ENCODE measurements at regions not wholly inside any gene's neighbourhood (a gene's known extent, or its start where the extent isn't known, plus 50 kb on each side); places are given as distances from the start of the nearest gene placed in this dataset.

- H3K27ac Mint-ChIP-seq: no peak overlapping the region
- no peaks in the 10 kb centered on the region for H3K9me3 ChIP-seq (ENCODE audit: control insufficient read depth, low read length, poor library complexity, severe bottlenecking)
- no peaks in the 10 kb centered on the region for H3K36me3 Mint-ChIP-seq (ENCODE audit: low read depth)
- no peak overlapping the region for H3K4me3 Mint-ChIP-seq
- ATAC-seq (no peak), DNase-seq (no peak)
- no peaks in the 10 kb centered on the region for H3K27me3 Mint-ChIP-seq
- H3K4me1 Mint-ChIP-seq: no peaks in the 10 kb centered on the region
Measured at GRCh38 chr9:118569148-118569547, 800.1 kb downstream of the BRINP1 start.

- Mint-ChIP-seq H3K36me3 (ENCODE audit: low read depth) (no peaks in the 10 kb centered on the region), H3K27me3 (no peaks in the 10 kb centered on the region), H3K4me3 (no peak overlapping the region), H3K4me1 (no peaks in the 10 kb centered on the region), H3K27ac (no peak overlapping the region)
- no peaks in the 10 kb centered on the region for H3K9me3 ChIP-seq (ENCODE audit: control insufficient read depth, low read length, poor library complexity, severe bottlenecking)
- ATAC-seq (no peak), DNase-seq (no peak)
Measured at GRCh38 chr9:118570066-118570465, 799.2 kb downstream of the BRINP1 start.

- H3K27ac Mint-ChIP-seq: no peak overlapping the region
- H3K9me3 ChIP-seq (ENCODE audit: control insufficient read depth, low read length, poor library complexity, severe bottlenecking): no peaks in the 10 kb centered on the region
- H3K27me3 Mint-ChIP-seq: no peaks in the 10 kb centered on the region
- no peak overlapping the region for H3K4me3 Mint-ChIP-seq
- H3K4me1 Mint-ChIP-seq: no peaks in the 10 kb centered on the region
- DNase-seq (no peak), ATAC-seq (no peak)
- no peaks in the 10 kb centered on the region for H3K36me3 Mint-ChIP-seq (ENCODE audit: low read depth)
Measured at GRCh38 chr9:118575341-118576070, 793.7 kb downstream of the BRINP1 start.

- no peaks in the 10 kb centered on the region for H3K4me1 Mint-ChIP-seq
- no peak for ATAC-seq
- no peaks in the 10 kb centered on the region for H3K27me3 Mint-ChIP-seq
- DNase-seq: no peak
- H3K36me3 Mint-ChIP-seq (ENCODE audit: low read depth): no peaks in the 10 kb centered on the region
- H3K27ac Mint-ChIP-seq: no peak overlapping the region
- H3K9me3 ChIP-seq (ENCODE audit: control insufficient read depth, low read length, poor library complexity, severe bottlenecking): no peaks in the 10 kb centered on the region
- H3K4me3 Mint-ChIP-seq: no peak overlapping the region
Measured at GRCh38 chr9:118577121-118577520, 792.1 kb downstream of the BRINP1 start.

GRCh38 chr9:118578467-118578866, 790.8 kb downstream of the BRINP1 start:
- DNase-seq (no peak), ATAC-seq (no peak)
- no peaks in the 10 kb centered on the region for H3K4me1 Mint-ChIP-seq
- H3K9me3 ChIP-seq (ENCODE audit: control insufficient read depth, low read length, poor library complexity, severe bottlenecking): no peaks in the 10 kb centered on the region
- no peak overlapping the region for H3K27ac Mint-ChIP-seq
- no peaks in the 10 kb centered on the region for H3K27me3 Mint-ChIP-seq
- no peaks in the 10 kb centered on the region for H3K36me3 Mint-ChIP-seq (ENCODE audit: low read depth)
- H3K4me3 Mint-ChIP-seq: no peak overlapping the region

- Mint-ChIP-seq H3K36me3 (ENCODE audit: low read depth) (no peaks in the 10 kb centered on the region), H3K27ac (no peak overlapping the region), H3K27me3 (peaks cover 4% of the 10 kb centered on the region), H3K4me3 (no peak overlapping the region), H3K4me1 (no peaks in the 10 kb centered on the region)
- no peak for DNase-seq
- H3K9me3 ChIP-seq (ENCODE audit: control insufficient read depth, low read length, poor library complexity, severe bottlenecking): no peaks in the 10 kb centered on the region
- ATAC-seq: no peak
Measured at GRCh38 chr9:118583414-118583813, 785.8 kb downstream of the BRINP1 start.

- peaks cover 4% of the 10 kb centered on the region for H3K27me3 Mint-ChIP-seq
- no peaks in the 10 kb centered on the region for H3K4me1 Mint-ChIP-seq
- no peaks in the 10 kb centered on the region for H3K36me3 Mint-ChIP-seq (ENCODE audit: low read depth)
- H3K27ac Mint-ChIP-seq: no peak overlapping the region
- H3K9me3 ChIP-seq (ENCODE audit: control insufficient read depth, low read length, poor library complexity, severe bottlenecking): no peaks in the 10 kb centered on the region
- ATAC-seq (no peak), DNase-seq (no peak)
- no peak overlapping the region for H3K4me3 Mint-ChIP-seq
Measured at GRCh38 chr9:118586978-118587377, 782.3 kb downstream of the BRINP1 start.

GRCh38 chr9:118594428-118594827, 774.8 kb downstream of the BRINP1 start:
- Mint-ChIP-seq H3K36me3 (ENCODE audit: low read depth) (no peaks in the 10 kb centered on the region), H3K4me3 (no peak overlapping the region), H3K27ac (no peak overlapping the region), H3K27me3 (no peaks in the 10 kb centered on the region), H3K4me1 (no peaks in the 10 kb centered on the region)
- DNase-seq (no peak), ATAC-seq (no peak)
- peaks cover 4% of the 10 kb centered on the region for H3K9me3 ChIP-seq (ENCODE audit: control insufficient read depth, low read length, poor library complexity, severe bottlenecking)

- ATAC-seq: no peak
- H3K4me3 Mint-ChIP-seq: no peak overlapping the region
- H3K27me3 Mint-ChIP-seq: no peaks in the 10 kb centered on the region
- H3K36me3 Mint-ChIP-seq (ENCODE audit: low read depth): no peaks in the 10 kb centered on the region
- H3K27ac Mint-ChIP-seq: no peak overlapping the region
- no peaks in the 10 kb centered on the region for H3K4me1 Mint-ChIP-seq
- peaks cover 4% of the 10 kb centered on the region for H3K9me3 ChIP-seq (ENCODE audit: control insufficient read depth, low read length, poor library complexity, severe bottlenecking)
- no peak for DNase-seq
Measured at GRCh38 chr9:118595719-118596305, 773.4 kb downstream of the BRINP1 start.

GRCh38 chr9:118596374-118597015, 772.7 kb downstream of the BRINP1 start:
- H3K9me3 ChIP-seq (ENCODE audit: control insufficient read depth, low read length, poor library complexity, severe bottlenecking): peaks cover 4% of the 10 kb centered on the region

GRCh38 chr9:118606668-118607067, 762.6 kb downstream of the BRINP1 start:
- DNase-seq (no peak), ATAC-seq (no peak)
- Mint-ChIP-seq H3K27me3 (no peaks in the 10 kb centered on the region), H3K27ac (no peak overlapping the region), H3K36me3 (ENCODE audit: low read depth) (no peaks in the 10 kb centered on the region), H3K4me3 (no peak overlapping the region), H3K4me1 (no peaks in the 10 kb centered on the region)
- no peaks in the 10 kb centered on the region for H3K9me3 ChIP-seq (ENCODE audit: control insufficient read depth, low read length, poor library complexity, severe bottlenecking)

More at GRCh38 chr9:118596374-118597015, 772.7 kb downstream of the BRINP1 start:
- no peak overlapping the region for H3K4me3 Mint-ChIP-seq
- no peak for ATAC-seq
- no peaks in the 10 kb centered on the region for H3K36me3 Mint-ChIP-seq (ENCODE audit: low read depth)
- H3K4me1 Mint-ChIP-seq: no peaks in the 10 kb centered on the region
- no peak for DNase-seq
- no peak overlapping the region for H3K27ac Mint-ChIP-seq
- H3K27me3 Mint-ChIP-seq: no peaks in the 10 kb centered on the region

GRCh38 chr9:118609355-118610044, 759.7 kb downstream of the BRINP1 start:
- Mint-ChIP-seq H3K36me3 (ENCODE audit: low read depth) (no peaks in the 10 kb centered on the region), H3K4me3 (no peak overlapping the region), H3K27me3 (no peaks in the 10 kb centered on the region), H3K27ac (no peak overlapping the region), H3K4me1 (no peaks in the 10 kb centered on the region)
- no peaks in the 10 kb centered on the region for H3K9me3 ChIP-seq (ENCODE audit: control insufficient read depth, low read length, poor library complexity, severe bottlenecking)
- DNase-seq: no peak
- ATAC-seq: no peak

- H3K9me3 ChIP-seq (ENCODE audit: control insufficient read depth, low read length, poor library complexity, severe bottlenecking): no peaks in the 10 kb centered on the region
- DNase-seq (no peak), ATAC-seq (no peak)
- no peaks in the 10 kb centered on the region for H3K27me3 Mint-ChIP-seq
- no peak overlapping the region for H3K27ac Mint-ChIP-seq
- no peaks in the 10 kb centered on the region for H3K4me1 Mint-ChIP-seq
- H3K4me3 Mint-ChIP-seq: no peak overlapping the region
- no peaks in the 10 kb centered on the region for H3K36me3 Mint-ChIP-seq (ENCODE audit: low read depth)
Measured at GRCh38 chr9:118612201-118612600, 757.0 kb downstream of the BRINP1 start.

Data from T-helper 17 cell (primary cell).